NB4 (cell line): ENCODE measurements at regions not wholly inside any gene's neighbourhood (a gene's known extent, or its start where the extent isn't known, plus 50 kb on each side); places are given as distances from the start of the nearest gene placed in this dataset.

ENCODE experiments used
- CTCF ChIP-seq: IDR thresholded peaks from one replicate; pipeline ENCODE4 v1.5.1; 2012; ENCODE audit warnings: low read depth, low read length
- MAX ChIP-seq: IDR thresholded peaks from 2 replicates; pipeline ENCODE4 v1.6.1; 2011; ENCODE audit warnings: low read depth, low read length
- MYC ChIP-seq: IDR thresholded peaks from 2 replicates; pipeline ENCODE4 v1.6.1; 2011; ENCODE audit warnings: low read depth, low read length
- POLR2A ChIP-seq: IDR thresholded peaks from 2 replicates; pipeline ENCODE4 v1.6.1; 2011; ENCODE audit warnings: mild to moderate bottlenecking; ENCODE audit not compliant: insufficient read length; ENCODE audit errors: extremely low read depth

- no peak for TF ChIP-seq CTCF
- TF ChIP-seq POLR2A = no peak
- TF ChIP-seq MAX = no peak
- TF ChIP-seq MYC = no peak
Measured at GRCh38 chr13:89072979-89073378, 1401.8 kb downstream of the SLITRK5 start.
